HCT116 (cell line): ENCODE measurements at regions not wholly inside any gene's neighbourhood (a gene's known extent, or its start where the extent isn't known, plus 50 kb on each side); places are given as distances from the start of the nearest gene placed in this dataset.

Experiments used
- ATAC-seq: fragments of 200-7000 bp; cut with Tn5 transposase; 2 replicates; pipeline ENCODE4 v1.9.1; 2020; ENCODE audit warnings: mild to moderate bottlenecking, moderate library complexity
- BruUV-seq: library from RNA; stranded (reverse); fragments of 400-500 nt; replicated peaks from 2 replicates; lab custom pipeline; 2021; lab: Mats Ljungman, UMichigan
- CTCF ChIA-PET: fragments of 300-600 bp; sonication (Branson Sonifier 250); formaldehyde crosslinking; loops from one replicate; lab custom pipeline; 2021; ENCODE audit warnings: antibody characterized with exemption; lab: Charles Lee
- POLR2A ChIA-PET: fragments of 300-600, 350-600 bp; sonication (Branson Sonifier 250); formaldehyde crosslinking; loops from one replicate; lab custom pipeline; 2021; ENCODE audit warnings: antibody characterized with exemption; lab: Charles Lee
- RAD21 ChIA-PET, 2 experiments: fragments of 300-600 bp; sonication (Branson Sonifier 250); formaldehyde crosslinking; loops; one replicate each; lab custom pipeline; 2023; ENCODE audit warnings: low total read pairs in 2 of 2; ENCODE audit not compliant: uncharacterized antibody in 2 of 2, unreplicated experiment in 2 of 2, low non-redundant PET in 1 of 2; lab: Charles Lee
- DNase-seq: peaks from one replicate; pipeline ENCODE4 v3.0.0-alpha.2; 2010; ENCODE audit warnings: low read depth, low spot score
- H2AFZ ChIP-seq: fragments of 200-600 bp; shearing (Covaris generic), sonication (generic); 2 replicates; pipeline ENCODE4 v1.6.1; 2017; ENCODE audit warnings: low read depth, mixed run types, mixed read lengths, antibody characterized with exemption, low read length; ENCODE audit not compliant: poor library complexity, severe bottlenecking
- H3K27ac ChIP-seq: 2 replicates; pipeline ENCODE4 v1.5.1; 2012; ENCODE audit warnings: low read depth, low read length
- H3K27me3 ChIP-seq: fragments of 200-600 bp; sonication (generic); 2 replicates; pipeline ENCODE4 v1.6.1; 2016; ENCODE audit warnings: mixed run types, low read length, mixed read lengths; ENCODE audit not compliant: insufficient read depth
- H3K36me3 ChIP-seq, 2 experiments: fragments of 200-500 bp in 1 of 2; fragments of 200-600 bp in 1 of 2; sonication (Bioruptor generic) in 1 of 2; sonication (generic) in 1 of 2; 2 replicates each; pipeline versions ENCODE4 v1.5.1 to v1.6.1; 2014 to 2016; ENCODE audit warnings: low read length in 2 of 2, inconsistent platforms in 1 of 2, mixed read lengths in 1 of 2, mixed run types in 1 of 2; ENCODE audit not compliant: insufficient read depth in 2 of 2, control insufficient read depth in 1 of 2
- H3K4me1 ChIP-seq, 2 experiments: fragments of 200-600 bp in 1 of 2; sonication (generic) in 1 of 2; 2 replicates each; pipeline versions ENCODE4 v1.5.1 to v1.6.1; 2012 to 2017; ENCODE audit warnings: low read length in 2 of 2, inconsistent platforms in 1 of 2, mild to moderate bottlenecking in 1 of 2, mixed read lengths in 1 of 2, mixed run types in 1 of 2, moderate library complexity in 1 of 2; ENCODE audit not compliant: insufficient read depth in 2 of 2, control insufficient read depth in 1 of 2
- H3K4me2 ChIP-seq: fragments of 200-600 bp; sonication (generic); 2 replicates; pipeline ENCODE4 v1.6.1; 2017; ENCODE audit warnings: mixed run types, low read length, mixed read lengths
- H3K4me3 ChIP-seq, 2 experiments: fragments of 200-600 bp in 1 of 2; sonication (generic) in 1 of 2; replicated peaks in 1 of 2; 2 replicates each; pipeline ENCODE4 v1.5.1; 2011 to 2016; ENCODE audit warnings: low read length in 2 of 2, control low read depth in 1 of 2, low read depth in 1 of 2, mild to moderate bottlenecking in 1 of 2, mixed read lengths in 1 of 2, mixed run types in 1 of 2
- H3K79me2 ChIP-seq: fragments of 200-600 bp; sonication (generic); 2 replicates; pipeline ENCODE4 v1.6.1; 2017; ENCODE audit warnings: mild to moderate bottlenecking, mixed run types, low read length, moderate library complexity, mixed read lengths; ENCODE audit not compliant: insufficient read depth
- H3K9ac ChIP-seq: fragments of 200-600 bp; sonication (generic); 2 replicates; pipeline ENCODE4 v1.6.1; 2016; ENCODE audit warnings: low read length, mixed read lengths
- H3K9me2 ChIP-seq: fragments of 200-600 bp; sonication (generic), shearing (Covaris generic); 2 replicates; pipeline ENCODE4 v1.6.1; 2017; ENCODE audit warnings: mixed run types, mild to moderate bottlenecking, moderate library complexity; ENCODE audit not compliant: insufficient read depth
- H3K9me3 ChIP-seq, 2 experiments: fragments of 200-500 bp in 1 of 2; fragments of 200-600 bp in 1 of 2; sonication (Bioruptor generic) in 1 of 2; sonication (generic) in 1 of 2; 2 replicates each; pipeline ENCODE4 v1.6.1; 2014 to 2017; ENCODE audit warnings: low read length in 2 of 2, mixed read lengths in 2 of 2, inconsistent platforms in 1 of 2, low read depth in 1 of 2, mild to moderate bottlenecking in 1 of 2, mixed run types in 1 of 2, moderate library complexity in 1 of 2; ENCODE audit not compliant: control insufficient read depth in 1 of 2, insufficient read depth in 1 of 2
- H4K20me1 ChIP-seq: fragments of 200-600 bp; sonication (generic), shearing (Covaris generic); 2 replicates; pipeline ENCODE4 v1.6.1; 2017; ENCODE audit warnings: mixed run types, mild to moderate bottlenecking, moderate library complexity; ENCODE audit not compliant: insufficient read depth
- CBX3 ChIP-seq: IDR thresholded peaks from 2 replicates; pipeline ENCODE4 v1.6.1; 2012; ENCODE audit warnings: low read depth
- CEBPB ChIP-seq: IDR thresholded peaks from 2 replicates; pipeline ENCODE4 v1.6.1; 2012; ENCODE audit warnings: low read depth
- CTCF ChIP-seq, 3 experiments: fragments of 200-600 bp in 1 of 3; sonication (generic) in 1 of 3; IDR thresholded peaks in 2 of 3; conservative IDR thresholded peaks in 1 of 3; 2 replicates each; pipeline ENCODE4 v1.5.1; 2012 to 2017; ENCODE audit warnings: low read depth in 2 of 3, low read length in 2 of 3, antibody characterized with exemption in 1 of 3, borderline replicate concordance in 1 of 3, control low read depth in 1 of 3, mild to moderate bottlenecking in 1 of 3, mixed read lengths in 1 of 3, mixed run types in 1 of 3, moderate library complexity in 1 of 3; ENCODE audit not compliant: insufficient read depth in 1 of 3
- EGR1 ChIP-seq: IDR thresholded peaks from 2 replicates; pipeline ENCODE4 v1.6.1; 2012; ENCODE audit warnings: low read depth
- ELF1 ChIP-seq: IDR thresholded peaks from 2 replicates; pipeline ENCODE4 v1.6.1; 2012; ENCODE audit warnings: low read depth, borderline replicate concordance
- EZH2 ChIP-seq: fragments of 200-600 bp; sonication (generic); IDR thresholded peaks from 2 replicates; pipeline ENCODE4 v1.6.1; 2017; ENCODE audit warnings: antibody characterized with exemption, mixed run types
- EZH2phosphoT487 ChIP-seq: fragments of 200-600 bp; IDR thresholded peaks from 2 replicates; pipeline ENCODE4 v1.6.1; 2018; ENCODE audit warnings: antibody characterized with exemption, borderline replicate concordance
- FOSL1 ChIP-seq: IDR thresholded peaks from 2 replicates; pipeline ENCODE4 v1.6.1; 2012; ENCODE audit warnings: low read depth
- JUND ChIP-seq: IDR thresholded peaks from 2 replicates; pipeline ENCODE4 v1.6.1; 2012
- POLR2A ChIP-seq: IDR thresholded peaks from 2 replicates; pipeline ENCODE4 v1.7.0; 2011; ENCODE audit warnings: borderline replicate concordance; ENCODE audit not compliant: insufficient read depth, insufficient read length; ENCODE audit errors: extremely low read depth
- POLR2AphosphoS5 ChIP-seq: IDR thresholded peaks from 2 replicates; pipeline ENCODE4 v1.6.1; 2011; ENCODE audit warnings: mild to moderate bottlenecking, low read depth, low read length, moderate library complexity
- RAD21 ChIP-seq: IDR thresholded peaks from 2 replicates; pipeline ENCODE4 v1.6.1; 2012; ENCODE audit warnings: low read depth, mild to moderate bottlenecking
- SP1 ChIP-seq: IDR thresholded peaks from 2 replicates; pipeline ENCODE4 v1.6.1; 2012; ENCODE audit warnings: low read depth
- SRF ChIP-seq: IDR thresholded peaks from 2 replicates; pipeline ENCODE4 v1.6.1; 2012; ENCODE audit warnings: low read depth
- TCF7L2 ChIP-seq: IDR thresholded peaks from 2 replicates; pipeline ENCODE4 v1.7.0; 2011; ENCODE audit warnings: borderline replicate concordance, inconsistent platforms; ENCODE audit not compliant: insufficient read depth, insufficient read length; ENCODE audit errors: extremely low read depth
- ZFX ChIP-seq: fragments of 450-650 bp; IDR thresholded peaks from 2 replicates; pipeline ENCODE4 v1.6.1; 2017
- ZNF274 ChIP-seq: fragments of 200-500 bp; sonication (Bioruptor generic); IDR thresholded peaks from 2 replicates; pipeline ENCODE4 v1.6.1; 2014; ENCODE audit warnings: mild to moderate bottlenecking, low read depth, low read length, inconsistent platforms
- intact Hi-C: fragments of 100-400 bp; cut with micrococcal nuclease; formaldehyde crosslinking; loops from 2 replicates; pipeline ENCODE4 v1.10.0; 2022
- TF ChIP-seq, protein P1 (sequence below): IDR thresholded peaks from 2 replicates; pipeline ENCODE4 v1.6.1; 2012; ENCODE audit warnings: low read depth
- TF ChIP-seq, protein P2 (sequence below): IDR thresholded peaks from 2 replicates; pipeline ENCODE4 v1.6.1; 2011; ENCODE audit warnings: mild to moderate bottlenecking, low read length, moderate library complexity; ENCODE audit not compliant: insufficient replicate concordance; ENCODE audit errors: extremely low read depth
- TF ChIP-seq, protein P3 (sequence below): IDR thresholded peaks from 2 replicates; pipeline ENCODE4 v1.6.1; 2012

- TF ChIP-seq CBX3 (no peak), JUND (no peak)
Measured at GRCh38 chr4:82293304-82293703, 80.5 kb downstream of the HNRNPD start (continued).

DNA sequence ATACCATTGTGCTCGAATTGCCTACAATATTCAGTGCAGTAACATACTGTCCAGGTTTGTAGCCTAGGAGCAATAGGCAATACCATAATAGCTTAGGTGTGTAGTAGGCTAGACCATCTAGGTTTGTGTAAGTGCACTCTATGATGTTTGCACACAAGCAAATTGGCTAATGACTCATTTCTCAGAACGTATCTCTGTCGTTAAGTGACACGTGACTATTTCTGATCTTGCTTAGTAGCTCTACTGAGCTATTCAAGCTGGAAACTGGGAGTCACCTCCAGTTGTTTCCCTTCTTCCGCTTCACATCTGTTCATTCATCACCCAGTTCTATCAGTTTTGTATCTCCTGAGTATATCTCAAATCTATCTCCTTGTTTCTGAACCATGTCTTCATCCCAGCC is 86.1 kb downstream of the HNRNPD start:
- no peak overlapping the region for H3K27ac ChIP-seq
- H3K79me2 ChIP-seq: no peaks in the 10 kb centered on the region
- H3K36me3 ChIP-seq: no peaks in the 10 kb centered on the region
- peaks cover 3% of the 10 kb centered on the region; the same call in 1 of the 2 replicates for H3K27me3 ChIP-seq
- TF ChIP-seq RAD21 (no peak), CBX3 (no peak), EZH2 (no peak), CTCF (IDR thresholded peaks at IDR 0.05 in 2 of 3, conservative IDR thresholded peaks at IDR 0.05 in 1 of 3; ENCODE audit: borderline replicate concordance in 1 of 3, insufficient read depth in 1 of 3, low read depth in 2 of 3, low read length in 2 of 3) (no peak), POLR2A (no peak), TCF7L2 (no peak), ZFX (no peak), EZH2phosphoT487 (no peak), FOSL1 (no peak), ZNF274 (no peak), SRF (no peak), ELF1 (no peak), POLR2AphosphoS5 (no peak), JUND (no peak), CEBPB (no peak), EGR1 (no peak), SP1 (no peak)
- TF ChIP-seq, protein P1, sequence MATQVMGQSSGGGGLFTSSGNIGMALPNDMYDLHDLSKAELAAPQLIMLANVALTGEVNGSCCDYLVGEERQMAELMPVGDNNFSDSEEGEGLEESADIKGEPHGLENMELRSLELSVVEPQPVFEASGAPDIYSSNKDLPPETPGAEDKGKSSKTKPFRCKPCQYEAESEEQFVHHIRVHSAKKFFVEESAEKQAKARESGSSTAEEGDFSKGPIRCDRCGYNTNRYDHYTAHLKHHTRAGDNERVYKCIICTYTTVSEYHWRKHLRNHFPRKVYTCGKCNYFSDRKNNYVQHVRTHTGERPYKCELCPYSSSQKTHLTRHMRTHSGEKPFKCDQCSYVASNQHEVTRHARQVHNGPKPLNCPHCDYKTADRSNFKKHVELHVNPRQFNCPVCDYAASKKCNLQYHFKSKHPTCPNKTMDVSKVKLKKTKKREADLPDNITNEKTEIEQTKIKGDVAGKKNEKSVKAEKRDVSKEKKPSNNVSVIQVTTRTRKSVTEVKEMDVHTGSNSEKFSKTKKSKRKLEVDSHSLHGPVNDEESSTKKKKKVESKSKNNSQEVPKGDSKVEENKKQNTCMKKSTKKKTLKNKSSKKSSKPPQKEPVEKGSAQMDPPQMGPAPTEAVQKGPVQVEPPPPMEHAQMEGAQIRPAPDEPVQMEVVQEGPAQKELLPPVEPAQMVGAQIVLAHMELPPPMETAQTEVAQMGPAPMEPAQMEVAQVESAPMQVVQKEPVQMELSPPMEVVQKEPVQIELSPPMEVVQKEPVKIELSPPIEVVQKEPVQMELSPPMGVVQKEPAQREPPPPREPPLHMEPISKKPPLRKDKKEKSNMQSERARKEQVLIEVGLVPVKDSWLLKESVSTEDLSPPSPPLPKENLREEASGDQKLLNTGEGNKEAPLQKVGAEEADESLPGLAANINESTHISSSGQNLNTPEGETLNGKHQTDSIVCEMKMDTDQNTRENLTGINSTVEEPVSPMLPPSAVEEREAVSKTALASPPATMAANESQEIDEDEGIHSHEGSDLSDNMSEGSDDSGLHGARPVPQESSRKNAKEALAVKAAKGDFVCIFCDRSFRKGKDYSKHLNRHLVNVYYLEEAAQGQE: no peak
- TF ChIP-seq, protein P2, sequence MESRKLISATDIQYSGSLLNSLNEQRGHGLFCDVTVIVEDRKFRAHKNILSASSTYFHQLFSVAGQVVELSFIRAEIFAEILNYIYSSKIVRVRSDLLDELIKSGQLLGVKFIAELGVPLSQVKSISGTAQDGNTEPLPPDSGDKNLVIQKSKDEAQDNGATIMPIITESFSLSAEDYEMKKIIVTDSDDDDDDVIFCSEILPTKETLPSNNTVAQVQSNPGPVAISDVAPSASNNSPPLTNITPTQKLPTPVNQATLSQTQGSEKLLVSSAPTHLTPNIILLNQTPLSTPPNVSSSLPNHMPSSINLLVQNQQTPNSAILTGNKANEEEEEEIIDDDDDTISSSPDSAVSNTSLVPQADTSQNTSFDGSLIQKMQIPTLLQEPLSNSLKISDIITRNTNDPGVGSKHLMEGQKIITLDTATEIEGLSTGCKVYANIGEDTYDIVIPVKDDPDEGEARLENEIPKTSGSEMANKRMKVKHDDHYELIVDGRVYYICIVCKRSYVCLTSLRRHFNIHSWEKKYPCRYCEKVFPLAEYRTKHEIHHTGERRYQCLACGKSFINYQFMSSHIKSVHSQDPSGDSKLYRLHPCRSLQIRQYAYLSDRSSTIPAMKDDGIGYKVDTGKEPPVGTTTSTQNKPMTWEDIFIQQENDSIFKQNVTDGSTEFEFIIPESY: no peak
- TF ChIP-seq, protein P3, sequence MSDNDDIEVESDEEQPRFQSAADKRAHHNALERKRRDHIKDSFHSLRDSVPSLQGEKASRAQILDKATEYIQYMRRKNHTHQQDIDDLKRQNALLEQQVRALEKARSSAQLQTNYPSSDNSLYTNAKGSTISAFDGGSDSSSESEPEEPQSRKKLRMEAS: no peak
- TF ChIP-seq, all 23 proteins: peak for 0
- Histone ChIP-seq H2AFZ (no peak overlapping the region), H3K4me2 (no peak overlapping the region), H3K4me3 (no peak overlapping the region), H3K9me3 (no peaks in the 10 kb centered on the region), H3K9me2 (no peaks in the 10 kb centered on the region), H3K9ac (no peak overlapping the region), H4K20me1 (no peaks in the 10 kb centered on the region), H3K4me1 (peaks cover 0 to 12% of the 10 kb centered on the region in 2 experiments; a peak in 2 of 4 replicates)
- BruUV-seq: no TSS peak
- DNase-seq (no peak), ATAC-seq (no peak)
- intact Hi-C loops: no loop called here
- ChIA-PET RAD21 (no interaction called here), POLR2A (no interaction called here), CTCF (interaction anchor here (1.1 kb wide), 1 partner anchor 19 kb away, joined by 3 read pairs; no protein-coding TSS in a partner anchor)
